ENCODE measurements at regions not wholly inside any gene's neighbourhood (a gene's known extent, or its start where the extent isn't known, plus 50 kb on each side); places are given as distances from the start of the nearest gene placed in this dataset.

GRCh38 chr12:125228519-125229260 lies 163.5 kb downstream of the AACS start:
- TF ChIP-seq CTCF (IDR thresholded peaks at IDR 0.05 in 4 of 5, conservative IDR thresholded peaks at IDR 0.05 in 1 of 5) (no peak), POLR2A (IDR thresholded peaks at IDR 0.05) (no peak)

Measured in gastrocnemius medialis (tissue), 4 donors.